ENCODE measurements at regions not wholly inside any gene's neighbourhood (a gene's known extent, or its start where the extent isn't known, plus 50 kb on each side); places are given as distances from the start of the nearest gene placed in this dataset.
A peak's percentile ranks its signal among the peaks of the same experiment; 100 is the strongest.

DNA sequence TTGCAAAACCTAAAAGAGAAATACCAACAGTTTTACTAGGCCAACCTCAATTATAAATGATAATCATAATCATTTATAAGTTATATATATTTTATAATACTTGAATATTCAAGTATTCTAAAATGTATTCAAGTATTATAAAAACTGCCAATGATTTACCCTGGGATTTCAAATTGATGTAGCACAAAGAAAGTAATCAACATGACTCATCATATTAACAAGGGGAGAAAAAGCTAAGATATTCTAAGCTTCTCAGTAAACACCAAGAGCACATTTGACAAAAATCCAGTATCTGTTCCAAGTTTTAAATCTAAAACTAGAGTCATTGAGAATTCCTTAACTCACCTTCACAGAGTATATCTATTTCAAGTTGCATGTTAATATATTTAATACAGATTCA lies 56.1 kb downstream of the CAPZA3 start:
- H3K27ac ChIP-seq, result no peak overlapping the region
- TF ChIP-seq ZFX (IDR thresholded peaks at IDR 0.05; ENCODE audit: borderline replicate concordance), result no peak
- TF ChIP-seq, protein P1, sequence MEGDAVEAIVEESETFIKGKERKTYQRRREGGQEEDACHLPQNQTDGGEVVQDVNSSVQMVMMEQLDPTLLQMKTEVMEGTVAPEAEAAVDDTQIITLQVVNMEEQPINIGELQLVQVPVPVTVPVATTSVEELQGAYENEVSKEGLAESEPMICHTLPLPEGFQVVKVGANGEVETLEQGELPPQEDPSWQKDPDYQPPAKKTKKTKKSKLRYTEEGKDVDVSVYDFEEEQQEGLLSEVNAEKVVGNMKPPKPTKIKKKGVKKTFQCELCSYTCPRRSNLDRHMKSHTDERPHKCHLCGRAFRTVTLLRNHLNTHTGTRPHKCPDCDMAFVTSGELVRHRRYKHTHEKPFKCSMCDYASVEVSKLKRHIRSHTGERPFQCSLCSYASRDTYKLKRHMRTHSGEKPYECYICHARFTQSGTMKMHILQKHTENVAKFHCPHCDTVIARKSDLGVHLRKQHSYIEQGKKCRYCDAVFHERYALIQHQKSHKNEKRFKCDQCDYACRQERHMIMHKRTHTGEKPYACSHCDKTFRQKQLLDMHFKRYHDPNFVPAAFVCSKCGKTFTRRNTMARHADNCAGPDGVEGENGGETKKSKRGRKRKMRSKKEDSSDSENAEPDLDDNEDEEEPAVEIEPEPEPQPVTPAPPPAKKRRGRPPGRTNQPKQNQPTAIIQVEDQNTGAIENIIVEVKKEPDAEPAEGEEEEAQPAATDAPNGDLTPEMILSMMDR (IDR thresholded peaks at IDR 0.05), result no peak

DNA sequence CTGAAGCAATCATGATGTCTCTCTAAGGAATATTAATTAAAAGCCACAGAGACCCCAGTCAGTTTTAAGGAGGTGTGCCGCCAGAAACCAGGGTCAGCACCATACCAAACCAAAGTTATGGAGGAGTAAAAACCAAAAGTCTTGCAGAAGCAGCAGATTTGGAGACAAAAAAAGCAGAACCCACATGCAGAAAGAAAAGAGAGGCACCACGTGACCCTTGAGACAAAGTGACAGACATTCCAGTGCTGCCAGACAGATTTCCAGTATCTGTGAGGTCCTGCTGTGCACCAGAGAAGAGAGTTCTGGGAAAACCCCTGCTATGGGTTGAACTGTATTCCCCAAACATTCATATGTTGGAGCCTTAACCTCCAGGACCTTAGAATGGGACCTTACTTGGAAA lies 59.7 kb downstream of the CAPZA3 start:
- peak overlapping the region; percentile 60 for H3K27ac ChIP-seq
- TF ChIP-seq, protein P1 (IDR thresholded peaks at IDR 0.05), result no peak
- no peak for TF ChIP-seq ZFX (IDR thresholded peaks at IDR 0.05; ENCODE audit: borderline replicate concordance)

DNA sequence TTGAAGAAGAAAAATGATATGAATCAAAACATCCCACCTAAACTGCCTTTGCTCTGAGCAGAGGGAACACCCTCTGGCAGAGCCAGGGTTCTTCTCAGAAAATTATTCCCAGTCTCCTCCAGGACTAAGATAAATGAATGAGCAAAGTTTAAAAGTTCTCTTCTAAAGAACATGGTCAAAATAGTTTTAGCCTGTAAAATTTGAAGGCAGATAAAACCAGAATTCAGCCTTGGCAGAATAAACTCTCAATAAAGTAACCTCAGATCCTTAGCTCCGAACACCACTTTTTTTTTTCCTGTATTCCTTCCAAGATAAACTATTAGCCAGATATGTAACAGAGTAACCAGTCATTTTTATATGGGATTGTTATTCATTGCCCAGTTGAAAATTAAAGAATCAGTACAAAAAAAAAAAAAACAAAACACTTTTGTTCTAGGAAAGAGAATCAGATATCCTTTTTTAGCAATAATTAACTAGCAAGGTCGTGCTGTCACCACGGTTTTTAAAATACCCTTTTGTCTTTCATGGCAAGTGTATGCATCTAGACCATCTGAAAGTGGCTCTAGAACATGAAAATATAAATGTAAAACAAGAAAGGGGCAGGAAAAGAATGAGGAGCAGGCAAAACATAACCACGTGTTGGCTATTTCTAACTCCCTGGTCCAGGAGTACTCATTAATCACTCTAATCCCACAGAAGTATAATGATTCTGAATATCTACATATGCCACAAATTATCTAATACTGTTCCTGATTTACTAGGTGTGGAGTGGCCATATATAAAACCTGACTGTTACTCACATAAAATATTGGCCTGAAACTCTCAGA lies 60.8 kb downstream of the CAPZA3 start:
- TF ChIP-seq, protein P1 (IDR thresholded peaks at IDR 0.05), result no peak
- TF ChIP-seq ZFX (IDR thresholded peaks at IDR 0.05; ENCODE audit: borderline replicate concordance), result no peak
- peak overlapping the region; percentile 60 for H3K27ac ChIP-seq

DNA sequence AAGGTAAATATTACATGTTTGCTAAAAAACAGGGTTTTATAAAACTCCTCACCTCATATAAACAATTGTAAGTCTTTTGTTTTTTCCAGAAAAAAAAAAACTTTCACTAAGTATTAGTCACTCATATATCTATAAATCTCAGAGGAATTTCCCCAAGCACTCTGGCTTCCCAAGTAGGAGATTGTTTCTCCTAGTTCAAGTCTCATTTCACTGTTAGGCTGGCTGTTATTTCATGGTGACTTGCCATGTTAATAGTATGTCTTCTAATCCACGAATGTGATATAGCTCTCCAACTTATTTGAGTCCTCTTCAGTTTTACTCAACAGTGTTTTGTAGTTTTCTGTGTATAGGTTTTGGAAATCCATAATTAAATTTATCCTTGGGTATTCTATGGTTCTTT lies 61.6 kb downstream of the CAPZA3 start:
- peak overlapping the region; percentile 60 for H3K27ac ChIP-seq
- no peak for TF ChIP-seq ZFX (IDR thresholded peaks at IDR 0.05; ENCODE audit: borderline replicate concordance)
- TF ChIP-seq, protein P1 (IDR thresholded peaks at IDR 0.05), result no peak

DNA sequence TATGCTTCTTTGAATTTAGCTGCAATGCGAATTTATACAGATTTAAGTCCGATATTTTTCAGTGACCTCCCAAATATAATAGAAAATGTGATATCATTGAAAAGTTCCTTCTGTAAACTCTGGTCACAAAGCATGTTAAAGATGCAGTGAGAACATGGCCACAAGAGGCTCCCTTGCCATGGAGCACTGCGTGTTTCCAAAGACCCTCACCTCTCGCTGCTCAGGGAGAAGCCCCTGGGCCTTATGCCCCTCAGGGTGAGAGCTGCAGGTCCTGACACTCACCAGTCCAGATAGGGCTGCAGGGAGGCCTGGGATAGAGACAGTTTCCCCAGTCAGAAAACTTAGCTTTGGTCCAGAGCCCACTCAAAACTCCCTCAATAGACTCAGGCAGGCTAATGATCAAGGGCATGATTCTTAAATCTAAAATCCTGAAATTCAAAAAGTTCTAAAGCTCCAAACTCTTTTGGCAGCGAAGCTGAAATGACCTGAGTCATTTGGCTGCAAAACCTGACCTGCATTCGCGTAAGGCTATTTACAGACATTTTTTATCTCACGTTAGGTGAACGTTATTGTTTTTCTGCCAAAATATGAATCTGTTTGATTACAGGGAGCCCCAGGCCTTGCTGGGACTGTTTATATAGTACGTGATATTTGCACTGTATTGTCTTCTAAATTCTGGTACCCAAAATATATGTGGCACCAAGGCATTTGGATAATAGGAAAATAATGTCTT lies 67.8 kb downstream of the CAPZA3 start:
- no peak overlapping the region for H3K27ac ChIP-seq
- TF ChIP-seq, protein P1 (IDR thresholded peaks at IDR 0.05), result peak; percentile 33
- no peak for TF ChIP-seq ZFX (IDR thresholded peaks at IDR 0.05; ENCODE audit: borderline replicate concordance)

DNA sequence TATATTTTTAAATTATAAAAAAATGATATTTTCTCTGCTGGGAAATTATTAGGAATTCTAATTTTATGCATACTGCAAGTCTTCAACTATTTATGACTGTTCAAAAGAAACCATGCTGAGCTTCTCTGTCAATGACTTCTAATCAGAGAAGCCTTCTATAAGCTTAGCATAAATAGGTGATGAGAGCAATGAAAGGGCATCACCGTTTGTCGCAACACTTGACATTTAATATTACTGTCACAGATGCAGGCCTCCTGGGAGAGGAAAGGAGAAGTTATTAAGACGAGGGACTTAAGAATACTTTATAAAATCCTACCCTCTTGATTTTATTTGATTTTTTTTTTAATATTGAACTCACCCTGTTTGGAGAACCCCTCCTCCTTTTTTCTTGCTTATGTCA lies 69.8 kb downstream of the CAPZA3 start:
- H3K27ac ChIP-seq, result no peak overlapping the region
- no peak for TF ChIP-seq ZFX (IDR thresholded peaks at IDR 0.05; ENCODE audit: borderline replicate concordance)
- TF ChIP-seq, protein P1 (IDR thresholded peaks at IDR 0.05), result no peak

DNA sequence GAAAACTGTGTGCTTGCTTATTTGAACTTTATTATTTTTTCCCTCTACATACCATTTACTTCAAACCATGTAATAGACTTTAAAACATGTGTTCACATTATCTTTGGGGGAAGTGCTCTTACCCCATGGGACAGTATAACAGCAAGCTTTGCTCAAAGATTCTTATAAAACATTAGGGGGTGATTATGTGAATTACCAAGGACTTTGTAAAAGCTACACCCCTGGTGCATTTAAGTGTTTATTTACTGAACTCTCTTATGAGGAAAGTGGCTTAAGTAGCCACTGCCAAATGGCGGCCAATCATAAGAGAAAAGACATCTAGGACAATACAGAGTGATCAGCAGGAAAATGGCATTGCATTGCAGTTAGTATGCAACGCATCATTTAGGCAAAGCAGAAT lies 70.3 kb downstream of the CAPZA3 start:
- H3K27ac ChIP-seq, result no peak overlapping the region
- no peak for TF ChIP-seq ZFX (IDR thresholded peaks at IDR 0.05; ENCODE audit: borderline replicate concordance)
- TF ChIP-seq, protein P1 (IDR thresholded peaks at IDR 0.05), result no peak
